SK-N-MC (cell line): ENCODE measurements at regions not wholly inside any gene's neighbourhood (a gene's known extent, or its start where the extent isn't known, plus 50 kb on each side); places are given as distances from the start of the nearest gene placed in this dataset.

ENCODE experiments used
- EZH2 ChIP-seq: fragments of 200-600 bp; sonication (generic); IDR thresholded peaks from one replicate; pipeline ENCODE4 v1.6.1; 2017; ENCODE audit warnings: antibody characterized with exemption
- POLR2AphosphoS5 ChIP-seq: IDR thresholded peaks from 2 replicates; pipeline ENCODE4 v1.6.1; 2012; ENCODE audit warnings: mild to moderate bottlenecking, low read depth, low read length, borderline replicate concordance

GRCh38 chr9:31639451-31639850, 745.0 kb upstream of the ACO1 start:
- no peak for TF ChIP-seq POLR2AphosphoS5
- no peak for TF ChIP-seq EZH2
